Transverse colon (tissue), 4 donors: ENCODE measurements at regions not wholly inside any gene's neighbourhood (a gene's known extent, or its start where the extent isn't known, plus 50 kb on each side); places are given as distances from the start of the nearest gene placed in this dataset.

Source experiments
- DNase-seq: peaks from one replicate; pipeline ENCODE4 v3.0.0-alpha.2; 2019
- H3K27ac ChIP-seq, 4 donors: fragments of 200-600 bp; sonication (generic); 2 replicates each; pipeline ENCODE4 v1.5.1; 2016 to 2018; ENCODE audit warnings: inconsistent platforms in 4 of 4
- H3K27me3 ChIP-seq: fragments of 200-600 bp; sonication (generic); 2 replicates; pipeline ENCODE4 v1.5.1; 2017; ENCODE audit warnings: inconsistent platforms
- H3K36me3 ChIP-seq, 4 donors: fragments of 200-600 bp; sonication (generic); 2 replicates each; pipeline ENCODE4 v1.5.1; 2017 to 2019; ENCODE audit warnings: inconsistent platforms in 4 of 4
- H3K4me1 ChIP-seq, 4 donors: fragments of 200-600 bp; sonication (generic); 2 replicates each; pipeline ENCODE4 v1.5.1; 2017 to 2020; ENCODE audit warnings: inconsistent platforms in 4 of 4
- H3K4me3 ChIP-seq, 4 donors: fragments of 200-600 bp; sonication (generic); 1 replicate in 1 of 4; 2 replicates in 3 of 4; pipeline versions ENCODE4 v1.5.1 to v1.6.1; 2017 to 2019; ENCODE audit warnings: inconsistent platforms in 4 of 4
- H3K9me3 ChIP-seq, 2 donors: fragments of 200-600 bp; sonication (generic); 2 replicates each; pipeline ENCODE4 v1.5.1; 2017 to 2019; ENCODE audit warnings: inconsistent platforms in 2 of 2
- EP300 ChIP-seq: sonication (generic); formaldehyde crosslinking; IDR thresholded peaks from one replicate; pipeline ENCODE4 v1.6.1; 2017; ENCODE audit warnings: antibody characterized with exemption, low read depth
- POLR2A ChIP-seq: fragments of 450-650 bp; IDR thresholded peaks from one replicate; pipeline ENCODE4 v1.6.1; 2016; ENCODE audit warnings: antibody characterized with exemption, mild to moderate bottlenecking, moderate library complexity
- POLR2AphosphoS5 ChIP-seq, 3 donors: sonication (generic); formaldehyde crosslinking; IDR thresholded peaks; one replicate each; pipeline ENCODE4 v1.6.1; 2016; ENCODE audit warnings: antibody characterized with exemption in 3 of 3
- WGBS, 2 donors: methylation state at CpG; one replicate each; pipeline ENCODE4 v1.1.5; 2018; ENCODE audit warnings: low coverage in 1 of 2; 5-methylcytosine and 5-hydroxymethylcytosine counted together
- in situ Hi-C, 4 donors: fragments of 200-750 bp; cut with MboI; loops; one replicate each; pipeline versions ENCODE4 v1.15.0 to v1.15.1; 2017; ENCODE audit warnings: low sequenced_read_pairs in 3 of 4, low pct_ligation_motif_present in 1 of 4, low pct_unique_long_range_greater_than_20kb in 1 of 4
- intact Hi-C: fragments of 100-400 bp; cut with DNase I; formaldehyde crosslinking; loops from one replicate; pipeline ENCODE4 v1.15.1; 2023; ENCODE audit warnings: low total_unique reads
- TF ChIP-seq, protein P1 (sequence below), 5 experiments: fragments of 200-600 bp in 3 of 5; fragments of 450-650 bp in 2 of 5; sonication (generic) in 3 of 5; IDR thresholded peaks; 1 replicate in 2 of 5; 2 replicates in 3 of 5; pipeline ENCODE4 v1.5.1; 2016 to 2017; ENCODE audit warnings: antibody characterized with exemption in 5 of 5, inconsistent platforms in 3 of 5, mild to moderate bottlenecking in 2 of 5, moderate library complexity in 1 of 5

DNA sequence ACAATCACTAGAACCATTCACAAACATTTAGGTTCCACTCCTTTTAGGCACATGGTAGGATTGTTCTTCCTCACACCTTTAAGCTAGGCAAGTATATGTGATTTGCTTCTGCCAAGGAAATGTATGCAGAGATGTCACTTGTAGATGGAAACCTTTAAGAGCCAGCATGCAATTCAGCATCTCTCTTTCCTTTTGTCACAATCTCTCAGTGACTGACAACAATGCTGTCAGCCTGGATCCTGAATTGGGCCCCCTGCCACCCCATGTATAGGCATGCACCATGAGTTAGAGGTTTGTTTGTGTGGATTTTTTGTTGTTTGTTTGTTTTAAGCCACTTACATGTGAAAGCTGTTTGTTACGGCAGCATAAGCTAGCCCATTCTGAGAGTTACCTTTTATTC lies 169.6 kb upstream of the PDE1C start:
- Histone ChIP-seq H3K27ac (no peak overlapping the region), H3K36me3 (no peaks in the 10 kb centered on the region), H3K4me3 (no peak overlapping the region), H3K9me3 (no peaks in the 10 kb centered on the region), H3K27me3 (no peaks in the 10 kb centered on the region), H3K4me1 (no peaks in the 10 kb centered on the region)
- DNase-seq = no peak
- TF ChIP-seq POLR2AphosphoS5 (IDR thresholded peaks at IDR 0.05) (no peak), POLR2A (no peak), EP300 (no peak)
- TF ChIP-seq, protein P1, sequence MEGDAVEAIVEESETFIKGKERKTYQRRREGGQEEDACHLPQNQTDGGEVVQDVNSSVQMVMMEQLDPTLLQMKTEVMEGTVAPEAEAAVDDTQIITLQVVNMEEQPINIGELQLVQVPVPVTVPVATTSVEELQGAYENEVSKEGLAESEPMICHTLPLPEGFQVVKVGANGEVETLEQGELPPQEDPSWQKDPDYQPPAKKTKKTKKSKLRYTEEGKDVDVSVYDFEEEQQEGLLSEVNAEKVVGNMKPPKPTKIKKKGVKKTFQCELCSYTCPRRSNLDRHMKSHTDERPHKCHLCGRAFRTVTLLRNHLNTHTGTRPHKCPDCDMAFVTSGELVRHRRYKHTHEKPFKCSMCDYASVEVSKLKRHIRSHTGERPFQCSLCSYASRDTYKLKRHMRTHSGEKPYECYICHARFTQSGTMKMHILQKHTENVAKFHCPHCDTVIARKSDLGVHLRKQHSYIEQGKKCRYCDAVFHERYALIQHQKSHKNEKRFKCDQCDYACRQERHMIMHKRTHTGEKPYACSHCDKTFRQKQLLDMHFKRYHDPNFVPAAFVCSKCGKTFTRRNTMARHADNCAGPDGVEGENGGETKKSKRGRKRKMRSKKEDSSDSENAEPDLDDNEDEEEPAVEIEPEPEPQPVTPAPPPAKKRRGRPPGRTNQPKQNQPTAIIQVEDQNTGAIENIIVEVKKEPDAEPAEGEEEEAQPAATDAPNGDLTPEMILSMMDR (IDR thresholded peaks at IDR 0.05) = no peak
- intact Hi-C loops = no loop called here
- 85 to 88% methylated on average over 1 of the region's 1 CpG for WGBS, 2 donors
- in situ Hi-C loops = no loop called here

DNA sequence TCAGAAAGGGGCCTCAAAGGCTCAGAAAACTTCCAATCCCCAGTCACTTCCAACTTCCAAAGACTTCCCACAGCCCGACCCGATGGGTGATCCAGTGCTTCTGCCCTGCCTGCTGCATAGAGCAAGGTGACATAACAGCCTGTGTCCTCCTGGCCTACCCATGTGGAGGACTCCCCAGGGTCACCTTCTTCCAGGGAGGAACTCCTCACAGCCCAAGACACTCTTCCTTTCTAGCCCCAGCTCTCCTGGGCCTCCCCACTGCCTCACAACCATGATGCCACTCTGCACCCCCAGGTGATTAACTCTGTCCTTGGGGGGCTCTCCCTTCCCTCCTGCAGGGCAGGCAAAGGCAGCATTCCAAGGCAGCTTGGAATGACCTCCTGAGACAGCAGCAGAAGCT lies 158.4 kb upstream of the PDE1C start:
- no peak for DNase-seq
- Histone ChIP-seq H3K27ac (no peak overlapping the region), H3K27me3 (no peaks in the 10 kb centered on the region), H3K36me3 (no peaks in the 10 kb centered on the region), H3K4me1 (no peaks in the 10 kb centered on the region), H3K4me3 (no peak overlapping the region), H3K9me3 (no peaks in the 10 kb centered on the region)
- WGBS, 2 donors = 73 to 85% methylated on average over 2 of the region's 2 CpGs
- no peak for TF ChIP-seq POLR2A
- no peak for TF ChIP-seq EP300
- no peak for TF ChIP-seq POLR2AphosphoS5 (IDR thresholded peaks at IDR 0.05)
- TF ChIP-seq, protein P1 (IDR thresholded peaks at IDR 0.05) = no peak
- intact Hi-C loops = no loop called here
- in situ Hi-C loops = no loop called here

DNA sequence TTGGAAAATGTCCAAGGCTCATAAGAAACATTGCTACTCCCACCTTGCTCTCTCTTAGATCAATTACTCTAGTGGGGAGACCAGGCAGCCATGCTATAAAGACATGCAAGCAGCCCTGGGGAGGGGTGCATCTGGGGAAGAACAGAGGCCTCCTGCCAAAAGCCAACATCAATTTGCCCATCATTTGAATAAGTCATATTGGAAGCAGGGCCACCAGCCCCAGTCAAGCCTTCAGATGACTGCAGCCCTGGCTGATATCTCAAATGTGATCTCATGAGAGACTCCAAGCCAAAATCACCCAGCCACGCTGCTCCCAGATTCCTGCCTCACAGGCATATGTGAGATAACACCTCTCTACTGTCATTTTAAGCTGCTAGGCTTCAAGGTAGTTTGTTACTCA lies 157.5 kb upstream of the PDE1C start:
- no peak overlapping the region for H3K4me3 ChIP-seq
- in situ Hi-C loops (no loop called here), intact Hi-C loops (no loop called here)
- H3K9me3 ChIP-seq = no peaks in the 10 kb centered on the region
- no peak for TF ChIP-seq POLR2A
- no peak for TF ChIP-seq POLR2AphosphoS5 (IDR thresholded peaks at IDR 0.05)
- TF ChIP-seq, protein P1 (IDR thresholded peaks at IDR 0.05) = no peak
- no peak for TF ChIP-seq EP300
- H3K36me3 ChIP-seq = no peaks in the 10 kb centered on the region
- DNase-seq = no peak
- no peak overlapping the region for H3K27ac ChIP-seq
- 87% methylated on average over 1 of the region's 1 CpG; no CpG with 5 or more reads in 1 of the 2 donors for WGBS, 2 donors
- no peaks in the 10 kb centered on the region for H3K4me1 ChIP-seq
- H3K27me3 ChIP-seq = no peaks in the 10 kb centered on the region

DNA sequence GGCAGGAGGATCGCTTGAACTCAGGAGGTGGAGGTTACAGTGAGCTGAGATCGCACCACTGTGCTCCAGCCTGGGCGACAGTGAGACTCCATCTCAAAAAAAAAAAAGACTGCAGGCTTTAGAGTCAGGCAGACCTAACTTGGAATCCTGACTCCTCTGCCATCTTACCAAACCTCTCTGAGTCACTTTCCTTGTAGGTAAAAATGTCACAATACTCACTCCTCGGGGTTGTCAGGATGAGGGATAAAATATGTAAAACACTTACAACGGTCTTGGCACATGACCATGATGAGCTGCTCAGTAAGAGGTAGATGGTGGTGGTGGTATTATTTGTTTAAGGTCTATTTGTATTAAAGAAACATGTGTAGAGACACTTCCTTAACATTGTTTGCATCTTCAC lies 154.1 kb upstream of the PDE1C start:
- no peaks in the 10 kb centered on the region for H3K9me3 ChIP-seq
- intact Hi-C loops = no loop called here
- no peaks in the 10 kb centered on the region for H3K36me3 ChIP-seq
- 70 to 81% methylated on average over 2 to 5 of the region's 5 CpGs for WGBS, 2 donors
- TF ChIP-seq EP300 (no peak), POLR2AphosphoS5 (IDR thresholded peaks at IDR 0.05) (no peak), POLR2A (no peak)
- TF ChIP-seq, protein P1 (IDR thresholded peaks at IDR 0.05) = no peak
- H3K27ac ChIP-seq = no peak overlapping the region
- no peak for DNase-seq
- in situ Hi-C loops = no loop called here
- no peak overlapping the region for H3K4me3 ChIP-seq
- H3K27me3 ChIP-seq = no peaks in the 10 kb centered on the region
- H3K4me1 ChIP-seq = no peaks in the 10 kb centered on the region
